NCI-H2196 treated with DMSO at 0.1 percent for 48 hours (cell line): ENCODE measurements at regions not wholly inside any gene's neighbourhood (a gene's known extent, or its start where the extent isn't known, plus 50 kb on each side); places are given as distances from the start of the nearest gene placed in this dataset.
"Not testable (repeated sequence)": the region's sequence is repeated elsewhere in the genome, so short reads cannot be mapped to it uniquely, and the experiment has no call there.

Source experiments
- DNase-seq: peaks from one replicate; lab custom pipeline; 2025; ENCODE audit not compliant: unreplicated experiment; lab: John Stamatoyannopoulos, UW

- DNase-seq: no peak
These were observed 387.3 kb downstream of the LIG4 start for GRCh38 chr13:107827840-107828549.

GRCh38 chr13:107824635-107825034 is 390.7 kb downstream of the LIG4 start:
- DNase-seq: no peak

GRCh38 chr13:107822006-107822405 is 393.3 kb downstream of the LIG4 start:
- no peak for DNase-seq

GRCh38 chr13:107821492-107821891 is 393.8 kb downstream of the LIG4 start:
- no peak for DNase-seq

GRCh38 chr13:107819071-107819470 is 396.3 kb downstream of the LIG4 start:
- no peak for DNase-seq

- no peak for DNase-seq
These were observed 397.6 kb downstream of the LIG4 start for GRCh38 chr13:107817647-107818287.

- no peak for DNase-seq
These were observed 403.3 kb downstream of the LIG4 start for GRCh38 chr13:107812014-107812412.

GRCh38 chr13:107811233-107812013 is 403.9 kb downstream of the LIG4 start:
- no peak for DNase-seq

GRCh38 chr13:107809125-107809524 is 406.2 kb downstream of the LIG4 start:
- DNase-seq: no peak

GRCh38 chr13:107808389-107808788 is 406.9 kb downstream of the LIG4 start:
- DNase-seq: no peak

- DNase-seq: peak; percentile 15
These were observed 407.8 kb downstream of the LIG4 start for GRCh38 chr13:107807306-107808073.

- DNase-seq: no peak
These were observed 408.6 kb downstream of the LIG4 start for GRCh38 chr13:107806726-107807125.

- DNase-seq: no peak
These were observed 411.4 kb downstream of the LIG4 start for GRCh38 chr13:107803822-107804495.

- DNase-seq: no peak
These were observed 413.7 kb downstream of the LIG4 start for GRCh38 chr13:107801621-107802020.

GRCh38 chr13:107799001-107799400 is 416.3 kb downstream of the LIG4 start:
- DNase-seq: no peak

GRCh38 chr13:107790397-107790796 is 424.9 kb downstream of the LIG4 start:
- no peak for DNase-seq

- no peak for DNase-seq
These were observed 426.7 kb downstream of the LIG4 start for GRCh38 chr13:107788464-107789165.

GRCh38 chr13:107782646-107783045 is 432.7 kb downstream of the LIG4 start:
- not testable (repeated sequence) for DNase-seq

- no peak for DNase-seq
These were observed 437.2 kb downstream of the LIG4 start for GRCh38 chr13:107778094-107778493.

- DNase-seq: no peak
These were observed 444.8 kb downstream of the LIG4 start for GRCh38 chr13:107770541-107770940.
